ENCODE measurements at regions not wholly inside any gene's neighbourhood (a gene's known extent, or its start where the extent isn't known, plus 50 kb on each side); places are given as distances from the start of the nearest gene placed in this dataset.

DNA sequence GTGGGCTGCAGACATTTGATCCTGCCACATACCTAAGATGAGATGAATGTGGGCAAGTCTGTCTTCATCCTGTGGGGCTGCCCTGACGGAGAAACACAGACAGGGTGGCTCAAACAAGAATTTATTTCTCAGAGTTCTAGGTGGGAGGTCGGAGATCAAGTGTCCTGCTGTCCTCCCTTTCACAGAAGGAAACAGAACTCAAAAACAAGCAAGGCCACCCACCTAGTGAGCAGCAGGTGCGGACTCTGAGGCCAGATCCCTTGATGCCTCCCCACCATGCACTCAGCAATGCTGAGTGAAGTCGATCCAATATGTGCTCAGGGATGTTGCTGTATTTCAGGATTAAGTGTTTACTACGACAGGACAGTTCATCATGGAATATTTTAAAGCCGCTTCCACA, 63.0 kb upstream of the SNTG2 start:
- no peak for TF ChIP-seq POLR2A (IDR thresholded peaks at IDR 0.05)
- TF ChIP-seq, protein P1, sequence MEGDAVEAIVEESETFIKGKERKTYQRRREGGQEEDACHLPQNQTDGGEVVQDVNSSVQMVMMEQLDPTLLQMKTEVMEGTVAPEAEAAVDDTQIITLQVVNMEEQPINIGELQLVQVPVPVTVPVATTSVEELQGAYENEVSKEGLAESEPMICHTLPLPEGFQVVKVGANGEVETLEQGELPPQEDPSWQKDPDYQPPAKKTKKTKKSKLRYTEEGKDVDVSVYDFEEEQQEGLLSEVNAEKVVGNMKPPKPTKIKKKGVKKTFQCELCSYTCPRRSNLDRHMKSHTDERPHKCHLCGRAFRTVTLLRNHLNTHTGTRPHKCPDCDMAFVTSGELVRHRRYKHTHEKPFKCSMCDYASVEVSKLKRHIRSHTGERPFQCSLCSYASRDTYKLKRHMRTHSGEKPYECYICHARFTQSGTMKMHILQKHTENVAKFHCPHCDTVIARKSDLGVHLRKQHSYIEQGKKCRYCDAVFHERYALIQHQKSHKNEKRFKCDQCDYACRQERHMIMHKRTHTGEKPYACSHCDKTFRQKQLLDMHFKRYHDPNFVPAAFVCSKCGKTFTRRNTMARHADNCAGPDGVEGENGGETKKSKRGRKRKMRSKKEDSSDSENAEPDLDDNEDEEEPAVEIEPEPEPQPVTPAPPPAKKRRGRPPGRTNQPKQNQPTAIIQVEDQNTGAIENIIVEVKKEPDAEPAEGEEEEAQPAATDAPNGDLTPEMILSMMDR (IDR thresholded peaks at IDR 0.05), result no peak
